Neuron (in vitro differentiated cells): ENCODE measurements at regions not wholly inside any gene's neighbourhood (a gene's known extent, or its start where the extent isn't known, plus 50 kb on each side); places are given as distances from the start of the nearest gene placed in this dataset.

Source experiments
- H2AFZ ChIP-seq: one replicate; pipeline ENCODE4 v1.6.1; 2013; ENCODE audit warnings: low read depth, mild to moderate bottlenecking, inconsistent platforms, low read length, moderate library complexity
- H3K27me3 ChIP-seq: one replicate; pipeline ENCODE4 v1.6.1; 2013; ENCODE audit warnings: low read length; ENCODE audit not compliant: insufficient read depth
- H3K36me3 ChIP-seq: one replicate; pipeline ENCODE4 v1.6.1; 2013; ENCODE audit warnings: low read length; ENCODE audit not compliant: insufficient read depth
- H3K4me1 ChIP-seq: one replicate; pipeline ENCODE4 v1.6.1; 2013; ENCODE audit warnings: low read length; ENCODE audit not compliant: insufficient read depth
- H3K4me3 ChIP-seq: 2 replicates; pipeline ENCODE4 v1.5.1; 2013; ENCODE audit warnings: mild to moderate bottlenecking, low read length, moderate library complexity
- H3K9me3 ChIP-seq: one replicate; pipeline ENCODE4 v1.6.1; 2013; ENCODE audit warnings: low read length

GRCh38 chr18:75927791-75928190, 500.3 kb upstream of the SMIM21 start:
- H3K9me3 ChIP-seq, result no peaks in the 10 kb centered on the region
- H2AFZ ChIP-seq, result no peak overlapping the region
- no peaks in the 10 kb centered on the region for H3K27me3 ChIP-seq
- no peak overlapping the region for H3K4me3 ChIP-seq
- no peaks in the 10 kb centered on the region for H3K4me1 ChIP-seq
- H3K36me3 ChIP-seq, result no peaks in the 10 kb centered on the region

DNA sequence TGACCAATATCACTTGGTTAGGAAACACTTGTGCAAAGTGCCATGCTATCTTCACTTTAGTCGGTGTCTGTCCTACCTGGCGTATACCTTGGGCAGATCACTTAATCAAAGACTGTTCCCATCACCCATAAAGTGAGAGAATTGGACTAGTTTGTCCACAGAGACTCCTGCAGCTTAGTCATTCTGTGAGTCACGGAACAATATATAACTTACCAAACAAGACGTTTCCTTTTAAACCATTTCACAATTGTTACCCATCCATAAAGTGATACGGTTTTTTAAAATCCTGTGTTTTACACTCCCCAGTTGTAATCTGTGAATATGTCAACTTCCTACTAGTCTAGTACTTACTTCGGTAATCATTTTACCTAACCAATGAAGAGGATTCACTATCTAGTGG, 499.3 kb upstream of the SMIM21 start:
- no peak overlapping the region for H3K4me3 ChIP-seq
- H3K9me3 ChIP-seq, result no peaks in the 10 kb centered on the region
- no peaks in the 10 kb centered on the region for H3K36me3 ChIP-seq
- no peak overlapping the region for H2AFZ ChIP-seq
- no peaks in the 10 kb centered on the region for H3K27me3 ChIP-seq
- H3K4me1 ChIP-seq, result no peaks in the 10 kb centered on the region

DNA sequence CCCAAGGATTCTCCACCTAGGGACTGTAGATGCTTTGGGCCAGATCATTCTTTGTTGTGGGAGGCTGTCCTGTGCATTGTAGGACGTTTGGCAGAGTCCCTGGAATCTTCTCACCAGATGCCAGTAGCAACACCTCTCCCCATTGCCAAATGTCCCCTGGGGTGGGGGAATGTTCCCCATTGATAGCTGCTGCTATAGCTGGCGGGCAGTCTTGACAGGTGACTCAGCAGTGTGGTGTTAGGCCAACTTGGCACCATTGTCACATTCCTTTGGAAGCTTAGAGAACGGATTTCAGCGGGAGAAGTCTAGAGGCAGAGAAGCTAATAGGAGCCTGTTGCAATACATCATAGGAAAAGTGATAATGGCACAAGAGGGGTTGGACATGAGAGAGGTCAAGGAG, 495.7 kb upstream of the SMIM21 start:
- no peak overlapping the region for H3K4me3 ChIP-seq
- no peak overlapping the region for H2AFZ ChIP-seq
- no peaks in the 10 kb centered on the region for H3K4me1 ChIP-seq
- H3K9me3 ChIP-seq, result no peaks in the 10 kb centered on the region
- H3K36me3 ChIP-seq, result no peaks in the 10 kb centered on the region
- no peaks in the 10 kb centered on the region for H3K27me3 ChIP-seq

DNA sequence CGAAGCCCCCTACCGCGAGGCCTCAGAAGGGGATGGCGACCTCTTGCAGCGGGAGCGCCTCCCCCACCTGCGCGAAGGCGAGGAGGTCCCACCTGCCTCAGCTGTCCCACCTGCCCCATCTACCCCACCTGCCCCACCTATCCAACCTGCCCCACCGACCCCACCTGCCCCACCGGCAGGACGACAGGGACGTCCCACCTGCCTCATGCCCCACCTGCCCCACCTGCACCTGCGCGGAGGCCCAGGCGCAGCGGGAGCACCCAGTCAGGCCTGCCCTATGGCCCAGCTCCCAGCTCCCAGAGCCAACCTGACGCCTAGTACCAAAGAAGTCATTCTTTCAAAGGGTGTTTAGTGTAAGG, 489.1 kb upstream of the SMIM21 start:
- Histone ChIP-seq H3K4me3 (peak overlapping the region; percentile 39), H3K4me1 (no peaks in the 10 kb centered on the region), H3K27me3 (peaks cover 11% of the 10 kb centered on the region), H2AFZ (peak overlapping the region; percentile 84), H3K36me3 (no peaks in the 10 kb centered on the region), H3K9me3 (no peaks in the 10 kb centered on the region)

DNA sequence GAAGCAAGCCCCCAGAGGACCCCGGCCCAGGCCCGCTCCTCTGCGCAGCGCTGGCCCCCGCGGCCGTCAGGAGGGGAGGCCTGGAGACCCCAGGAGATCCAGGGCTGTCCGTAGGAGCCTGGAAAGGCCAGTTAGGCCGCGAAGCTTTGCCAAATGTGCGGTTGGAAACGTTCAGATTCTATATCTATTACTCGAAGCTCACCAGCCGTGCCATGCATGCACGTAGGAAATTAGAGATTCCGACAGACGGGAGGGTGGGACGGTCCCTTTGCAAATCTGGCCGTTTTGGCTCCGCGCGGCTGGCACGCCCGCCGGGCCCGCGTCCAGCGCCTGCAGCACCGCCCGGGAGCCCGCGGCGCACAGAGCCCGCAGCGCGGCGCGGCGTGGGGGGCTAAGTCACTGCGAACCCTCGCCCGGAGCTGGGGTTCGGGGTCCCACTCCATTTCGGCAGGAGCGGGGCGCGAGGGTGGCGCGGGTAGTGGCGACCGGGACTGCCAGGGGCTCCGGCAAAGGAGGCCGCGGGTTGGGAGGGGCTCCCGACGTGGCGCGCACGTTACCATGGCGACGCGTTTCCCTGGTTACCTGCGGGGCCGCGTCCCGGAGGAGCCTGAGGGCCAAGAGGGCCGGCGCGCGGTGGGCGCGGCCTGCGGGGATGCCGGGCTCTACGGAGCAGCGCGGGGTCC, 488.6 kb upstream of the SMIM21 start:
- no peaks in the 10 kb centered on the region for H3K4me1 ChIP-seq

DNA sequence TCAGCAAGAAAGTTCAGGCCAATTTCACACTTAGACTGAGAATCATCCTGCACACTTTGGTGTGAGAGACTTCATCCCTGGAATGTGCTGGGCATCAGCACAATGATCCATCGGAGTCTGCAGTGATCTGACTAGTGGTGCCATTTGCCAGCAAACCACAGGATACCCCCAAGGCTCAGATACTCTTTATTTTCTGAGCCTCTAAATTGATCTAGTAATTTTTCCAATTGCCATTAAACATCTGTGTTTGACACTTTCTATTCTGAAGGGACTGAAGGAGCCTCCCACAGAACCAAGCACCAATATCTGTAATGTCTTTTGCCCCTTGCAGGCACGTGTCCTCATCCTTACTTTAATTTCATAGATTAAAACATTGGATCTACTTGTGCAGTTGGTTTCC, 485.3 kb upstream of the SMIM21 start:
- no peaks in the 10 kb centered on the region for H3K36me3 ChIP-seq
- no peak overlapping the region for H2AFZ ChIP-seq
- H3K4me3 ChIP-seq, result no peak overlapping the region
- H3K9me3 ChIP-seq, result no peaks in the 10 kb centered on the region
- peaks cover 11% of the 10 kb centered on the region for H3K27me3 ChIP-seq
- H3K4me1 ChIP-seq, result no peaks in the 10 kb centered on the region

More for the DNA sequence above, 488.6 kb upstream of the SMIM21 start:
- H3K9me3 ChIP-seq, result no peaks in the 10 kb centered on the region
- peak overlapping the region; percentile 39 for H3K4me3 ChIP-seq
- peaks cover 11% of the 10 kb centered on the region for H3K27me3 ChIP-seq
- no peaks in the 10 kb centered on the region for H3K36me3 ChIP-seq
- peak overlapping the region; percentile 84 for H2AFZ ChIP-seq

DNA sequence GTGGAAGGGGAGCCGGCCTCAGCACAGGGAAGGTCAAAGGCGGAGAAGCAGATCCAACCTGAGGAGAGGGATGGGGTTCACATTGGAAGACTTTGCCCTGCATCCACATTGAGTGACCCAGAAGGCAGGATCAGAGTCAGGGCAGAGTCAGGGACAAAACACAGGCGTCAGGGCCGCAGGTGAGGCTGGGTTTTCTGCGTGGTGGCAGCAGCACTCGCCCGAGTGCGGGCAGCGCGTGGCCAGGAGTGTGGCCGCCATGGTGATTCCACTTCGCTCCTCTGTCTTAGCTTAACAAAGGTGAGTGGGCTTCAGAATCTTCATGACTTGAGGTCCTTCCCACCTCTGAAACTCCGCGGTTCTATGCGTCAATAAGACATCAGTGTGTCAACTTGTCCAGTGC, 476.9 kb upstream of the SMIM21 start:
- H3K4me3 ChIP-seq, result no peak overlapping the region
- H3K9me3 ChIP-seq, result no peaks in the 10 kb centered on the region
- no peak overlapping the region for H2AFZ ChIP-seq
- H3K36me3 ChIP-seq, result no peaks in the 10 kb centered on the region
- H3K27me3 ChIP-seq, result no peaks in the 10 kb centered on the region
- H3K4me1 ChIP-seq, result no peaks in the 10 kb centered on the region

GRCh38 chr18:75898651-75899050, 471.1 kb upstream of the SMIM21 start:
- no peak overlapping the region for H3K4me3 ChIP-seq
- no peaks in the 10 kb centered on the region for H3K9me3 ChIP-seq
- no peaks in the 10 kb centered on the region for H3K4me1 ChIP-seq
- H3K27me3 ChIP-seq, result no peaks in the 10 kb centered on the region
- H2AFZ ChIP-seq, result no peak overlapping the region
- no peaks in the 10 kb centered on the region for H3K36me3 ChIP-seq

DNA sequence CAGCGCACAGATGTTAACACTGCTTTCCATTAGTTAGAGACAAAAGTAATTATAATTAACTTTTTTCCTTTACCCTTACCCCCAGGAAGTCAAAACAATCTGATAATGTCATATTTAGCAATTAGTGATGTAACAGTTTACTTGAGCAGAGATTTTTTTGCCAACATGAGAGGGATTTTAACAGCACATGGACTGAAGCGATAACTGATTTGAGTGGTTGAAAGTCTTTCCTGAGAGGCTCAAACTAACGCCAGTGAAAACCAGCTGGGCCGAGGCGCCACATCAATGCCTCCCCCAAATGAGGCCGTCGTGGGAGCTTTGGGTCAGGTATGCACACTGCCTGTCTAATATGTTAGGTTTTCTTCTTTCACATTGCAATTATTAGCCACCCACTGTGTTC, 469.9 kb upstream of the SMIM21 start:
- no peaks in the 10 kb centered on the region for H3K4me1 ChIP-seq
- no peaks in the 10 kb centered on the region for H3K36me3 ChIP-seq
- H3K4me3 ChIP-seq, result no peak overlapping the region
- no peak overlapping the region for H2AFZ ChIP-seq
- no peaks in the 10 kb centered on the region for H3K27me3 ChIP-seq
- no peaks in the 10 kb centered on the region for H3K9me3 ChIP-seq

- Histone ChIP-seq H2AFZ (no peak overlapping the region), H3K4me1 (no peaks in the 10 kb centered on the region), H3K9me3 (no peaks in the 10 kb centered on the region), H3K27me3 (no peaks in the 10 kb centered on the region), H3K36me3 (no peaks in the 10 kb centered on the region), H3K4me3 (no peak overlapping the region)
Observed at GRCh38 chr18:75896865-75897264, 469.4 kb upstream of the SMIM21 start.

DNA sequence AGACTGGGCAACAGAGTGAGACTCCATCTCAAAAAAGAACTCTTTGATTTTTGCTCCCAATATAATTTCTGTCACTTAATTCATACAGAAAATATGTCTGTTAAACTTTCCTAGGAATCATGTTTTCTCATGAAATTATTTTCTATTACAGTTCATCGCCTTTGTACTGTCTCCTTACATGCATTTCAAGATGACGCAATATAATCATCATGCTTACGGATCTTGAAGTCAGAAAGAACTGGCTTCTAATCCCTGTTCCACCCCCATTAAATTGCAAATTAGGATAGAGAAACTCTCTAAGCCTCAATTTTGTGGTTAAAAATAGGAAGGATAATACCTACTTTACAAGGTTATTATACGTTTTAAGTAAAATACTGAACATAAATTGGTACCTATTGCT, 467.6 kb upstream of the SMIM21 start:
- H3K4me1 ChIP-seq, result no peaks in the 10 kb centered on the region
- no peaks in the 10 kb centered on the region for H3K9me3 ChIP-seq
- no peak overlapping the region for H2AFZ ChIP-seq
- H3K36me3 ChIP-seq, result no peaks in the 10 kb centered on the region
- no peaks in the 10 kb centered on the region for H3K27me3 ChIP-seq
- no peak overlapping the region for H3K4me3 ChIP-seq

DNA sequence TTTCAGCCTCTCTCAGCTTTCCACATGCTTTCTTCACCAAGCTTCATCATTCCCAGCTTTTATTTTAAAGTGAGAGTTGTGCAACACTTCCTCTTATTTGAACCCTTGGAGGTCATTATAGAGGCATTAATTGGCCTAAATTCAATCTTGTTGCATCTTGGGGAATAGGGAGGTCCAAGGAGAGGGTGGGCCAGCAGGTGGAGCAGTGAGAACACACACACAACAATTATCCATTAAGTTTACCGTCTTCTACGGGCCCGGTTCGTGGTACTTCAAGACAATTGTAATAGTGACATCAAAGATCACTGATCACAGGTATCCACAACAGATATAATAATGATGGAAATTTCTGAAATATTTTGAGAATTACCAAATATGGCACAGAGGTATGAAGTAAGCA, 457.2 kb upstream of the SMIM21 start:
- Histone ChIP-seq H3K27me3 (no peaks in the 10 kb centered on the region), H3K36me3 (no peaks in the 10 kb centered on the region), H2AFZ (no peak overlapping the region), H3K4me3 (no peak overlapping the region), H3K9me3 (no peaks in the 10 kb centered on the region), H3K4me1 (no peaks in the 10 kb centered on the region)

GRCh38 chr18:75880925-75881504, 453.5 kb upstream of the SMIM21 start:
- H3K4me1 ChIP-seq, result no peaks in the 10 kb centered on the region
- H3K4me3 ChIP-seq, result no peak overlapping the region
- no peaks in the 10 kb centered on the region for H3K36me3 ChIP-seq
- no peak overlapping the region for H2AFZ ChIP-seq
- no peaks in the 10 kb centered on the region for H3K27me3 ChIP-seq
- no peaks in the 10 kb centered on the region for H3K9me3 ChIP-seq

DNA sequence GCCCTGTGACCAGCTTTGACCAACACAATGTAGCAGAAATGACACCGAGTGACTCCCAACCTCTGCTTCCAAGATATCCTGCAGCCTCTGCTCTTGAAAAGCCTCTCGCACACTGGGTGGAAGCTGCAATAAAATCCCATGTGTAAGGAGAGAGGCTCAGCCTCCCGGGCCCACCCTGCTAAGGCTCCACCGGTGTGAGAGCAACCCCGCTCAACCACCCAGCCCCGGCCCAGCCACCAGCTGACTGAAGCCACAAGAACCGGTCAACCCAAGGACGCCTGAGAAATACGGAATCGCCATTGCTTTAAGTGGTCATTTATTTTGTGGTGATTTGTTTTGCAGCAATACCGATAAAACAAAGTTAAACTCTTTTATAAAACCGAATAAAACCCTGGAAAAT, 452.8 kb upstream of the SMIM21 start:
- Histone ChIP-seq H3K36me3 (no peaks in the 10 kb centered on the region), H3K4me3 (no peak overlapping the region), H3K9me3 (no peaks in the 10 kb centered on the region), H3K27me3 (no peaks in the 10 kb centered on the region), H3K4me1 (no peaks in the 10 kb centered on the region), H2AFZ (no peak overlapping the region)
